ENCODE measurements at regions not wholly inside any gene's neighbourhood (a gene's known extent, or its start where the extent isn't known, plus 50 kb on each side); places are given as distances from the start of the nearest gene placed in this dataset.

DNA sequence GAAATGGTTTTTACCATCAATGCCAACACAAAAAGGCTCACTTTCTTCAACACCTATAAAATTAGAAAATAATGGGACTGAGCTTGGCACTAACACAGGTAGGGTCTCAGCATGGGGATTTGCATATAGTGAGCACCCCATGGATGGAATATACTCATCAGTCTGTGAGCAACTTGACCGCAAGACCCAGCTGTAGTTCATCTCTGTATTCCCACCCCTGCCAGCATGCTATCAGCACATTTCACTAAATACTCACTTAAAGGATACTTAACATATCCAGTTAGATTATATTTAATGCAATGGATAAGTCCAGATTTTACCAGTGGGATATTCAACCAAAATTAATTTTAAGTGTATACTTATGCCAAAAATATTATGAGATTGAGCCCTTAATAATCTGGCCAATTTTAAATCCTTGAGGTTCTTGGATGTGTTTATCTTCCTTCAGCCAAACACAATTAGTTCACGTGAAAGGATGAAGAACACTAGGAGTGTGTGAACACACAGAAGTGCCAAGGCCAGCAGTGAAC is 66.7 kb downstream of the C16orf95 start:
- no peak overlapping the region for H3K4me3 ChIP-seq (ENCODE audit: control insufficient read depth, low read depth, low read length)
- no peak for TF ChIP-seq CTCF (conservative IDR thresholded peaks at IDR 0.05; ENCODE audit: control insufficient read depth, insufficient read depth, low read depth, low read length)
- DNase-seq (ENCODE audit: low read depth), result no peak

GRCh38 chr16:87252269-87252970 is 64.8 kb downstream of the C16orf95 start:
- no peak for TF ChIP-seq CTCF (conservative IDR thresholded peaks at IDR 0.05; ENCODE audit: control insufficient read depth, insufficient read depth, low read depth, low read length)
- DNase-seq (ENCODE audit: low read depth), result no peak
- no peak overlapping the region for H3K4me3 ChIP-seq (ENCODE audit: control insufficient read depth, low read depth, low read length)

Data from fibroblast of mammary gland (primary cell).